Chondrocyte (in vitro differentiated cells): ENCODE measurements at regions not wholly inside any gene's neighbourhood (a gene's known extent, or its start where the extent isn't known, plus 50 kb on each side); places are given as distances from the start of the nearest gene placed in this dataset.

ENCODE experiments used
- DNase-seq: peaks from one replicate; pipeline ENCODE4 v3.0.0; 2021; ENCODE audit warnings: mixed read lengths, low spot score
- H3K27ac Mint-ChIP-seq: one replicate; pipeline ENCODE4 v1.8.0; 2021; ENCODE audit warnings: mild to moderate bottlenecking, moderate library complexity, mixed read lengths; ENCODE audit not compliant: unreplicated experiment
- H3K27me3 Mint-ChIP-seq: 2 replicates; pipeline ENCODE4 v1.8.0; 2021; ENCODE audit warnings: low read depth, mixed read lengths
- H3K36me3 Mint-ChIP-seq: 2 replicates; pipeline ENCODE4 v1.8.0; 2021; ENCODE audit warnings: low read depth, mixed read lengths
- H3K4me1 Mint-ChIP-seq: 2 replicates; pipeline ENCODE4 v1.8.0; 2021; ENCODE audit warnings: low read depth, mild to moderate bottlenecking, mixed read lengths
- H3K4me3 Mint-ChIP-seq: one replicate; pipeline ENCODE4 v1.8.0; 2021; ENCODE audit warnings: mild to moderate bottlenecking, moderate library complexity, mixed read lengths; ENCODE audit not compliant: unreplicated experiment
- H3K9me3 Mint-ChIP-seq: 2 replicates; pipeline ENCODE4 v1.8.0; 2021; ENCODE audit warnings: low read depth, mixed read lengths
- CTCF ChIP-seq: fragments of 200-600 bp; sonication (generic); IDR thresholded peaks from 2 replicates; pipeline ENCODE4 v1.5.0; 2021; ENCODE audit warnings: antibody characterized with exemption, mild to moderate bottlenecking, moderate library complexity

- Mint-ChIP-seq H3K4me3 (no peak overlapping the region), H3K27me3 (no peaks in the 10 kb centered on the region), H3K36me3 (no peaks in the 10 kb centered on the region), H3K27ac (no peak overlapping the region), H3K9me3 (peaks cover 2% of the 10 kb centered on the region), H3K4me1 (peaks cover 39% of the 10 kb centered on the region)
- DNase-seq = no peak
- TF ChIP-seq CTCF = no peak
Measured at GRCh38 chr2:220962556-220962955, 609.5 kb downstream of the EPHA4 start.

GRCh38 chr2:220963076-220963475, 609.0 kb downstream of the EPHA4 start:
- H3K4me3 Mint-ChIP-seq = no peak overlapping the region
- no peak overlapping the region for H3K27ac Mint-ChIP-seq
- no peak for DNase-seq
- no peaks in the 10 kb centered on the region for H3K27me3 Mint-ChIP-seq
- peaks cover 39% of the 10 kb centered on the region for H3K4me1 Mint-ChIP-seq
- H3K9me3 Mint-ChIP-seq = peaks cover 2% of the 10 kb centered on the region
- H3K36me3 Mint-ChIP-seq = no peaks in the 10 kb centered on the region
- TF ChIP-seq CTCF = no peak

- H3K4me3 Mint-ChIP-seq = no peak overlapping the region
- DNase-seq = no peak
- H3K36me3 Mint-ChIP-seq = no peaks in the 10 kb centered on the region
- H3K4me1 Mint-ChIP-seq = peaks cover 38% of the 10 kb centered on the region
- no peak overlapping the region for H3K27ac Mint-ChIP-seq
- no peak for TF ChIP-seq CTCF
- H3K9me3 Mint-ChIP-seq = peaks cover 2% of the 10 kb centered on the region
- H3K27me3 Mint-ChIP-seq = no peaks in the 10 kb centered on the region
Measured at GRCh38 chr2:220963930-220964329, 608.2 kb downstream of the EPHA4 start.

GRCh38 chr2:220966636-220967035, 605.5 kb downstream of the EPHA4 start:
- Mint-ChIP-seq H3K4me3 (no peak overlapping the region), H3K36me3 (no peaks in the 10 kb centered on the region), H3K27ac (no peak overlapping the region), H3K9me3 (no peaks in the 10 kb centered on the region), H3K4me1 (peaks cover 21% of the 10 kb centered on the region), H3K27me3 (no peaks in the 10 kb centered on the region)
- no peak for TF ChIP-seq CTCF
- DNase-seq = no peak

GRCh38 chr2:220969348-220969747, 602.8 kb downstream of the EPHA4 start:
- Mint-ChIP-seq H3K4me1 (peaks cover 9% of the 10 kb centered on the region), H3K4me3 (no peak overlapping the region)
- no peak for TF ChIP-seq CTCF

More at GRCh38 chr2:220969348-220969747, 602.8 kb downstream of the EPHA4 start:
- no peak for DNase-seq
- H3K27me3 Mint-ChIP-seq = peaks cover 3% of the 10 kb centered on the region
- H3K36me3 Mint-ChIP-seq = peaks cover under 1% of the 10 kb centered on the region
- H3K9me3 Mint-ChIP-seq = peaks cover 3% of the 10 kb centered on the region
- H3K27ac Mint-ChIP-seq = no peak overlapping the region
